ENCODE measurements at regions not wholly inside any gene's neighbourhood (a gene's known extent, or its start where the extent isn't known, plus 50 kb on each side); places are given as distances from the start of the nearest gene placed in this dataset.

- TF ChIP-seq CTCF (IDR thresholded peaks at IDR 0.05; ENCODE audit: poor library complexity), result no peak
- TF ChIP-seq EZH2 (IDR thresholded peaks at IDR 0.05; ENCODE audit: borderline replicate concordance), result no peak
Measured at GRCh38 chr10:4504550-4504949, 321.5 kb upstream of the AKR1E2 start.
